ENCODE measurements at regions not wholly inside any gene's neighbourhood (a gene's known extent, or its start where the extent isn't known, plus 50 kb on each side); places are given as distances from the start of the nearest gene placed in this dataset.

DNA sequence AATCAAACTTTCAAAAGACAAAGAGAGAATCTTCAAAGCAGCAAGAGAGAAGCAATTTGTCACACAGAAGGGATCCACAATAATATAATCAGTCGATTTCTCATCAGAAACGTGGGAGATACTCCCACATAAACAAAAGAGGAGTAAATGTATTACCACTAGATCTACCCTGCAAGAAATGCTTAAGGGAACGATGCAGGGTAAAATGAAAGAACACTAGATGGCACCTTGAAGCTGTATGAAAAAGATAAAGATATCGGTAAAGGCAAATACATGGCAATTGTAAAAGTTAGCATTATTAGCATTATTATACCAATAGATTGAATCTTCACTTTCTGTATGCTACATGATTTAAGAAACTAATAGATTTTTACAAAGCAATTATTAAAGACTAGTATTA, 677.0 kb downstream of the SUCLG1 start:
- TF ChIP-seq, protein P1, sequence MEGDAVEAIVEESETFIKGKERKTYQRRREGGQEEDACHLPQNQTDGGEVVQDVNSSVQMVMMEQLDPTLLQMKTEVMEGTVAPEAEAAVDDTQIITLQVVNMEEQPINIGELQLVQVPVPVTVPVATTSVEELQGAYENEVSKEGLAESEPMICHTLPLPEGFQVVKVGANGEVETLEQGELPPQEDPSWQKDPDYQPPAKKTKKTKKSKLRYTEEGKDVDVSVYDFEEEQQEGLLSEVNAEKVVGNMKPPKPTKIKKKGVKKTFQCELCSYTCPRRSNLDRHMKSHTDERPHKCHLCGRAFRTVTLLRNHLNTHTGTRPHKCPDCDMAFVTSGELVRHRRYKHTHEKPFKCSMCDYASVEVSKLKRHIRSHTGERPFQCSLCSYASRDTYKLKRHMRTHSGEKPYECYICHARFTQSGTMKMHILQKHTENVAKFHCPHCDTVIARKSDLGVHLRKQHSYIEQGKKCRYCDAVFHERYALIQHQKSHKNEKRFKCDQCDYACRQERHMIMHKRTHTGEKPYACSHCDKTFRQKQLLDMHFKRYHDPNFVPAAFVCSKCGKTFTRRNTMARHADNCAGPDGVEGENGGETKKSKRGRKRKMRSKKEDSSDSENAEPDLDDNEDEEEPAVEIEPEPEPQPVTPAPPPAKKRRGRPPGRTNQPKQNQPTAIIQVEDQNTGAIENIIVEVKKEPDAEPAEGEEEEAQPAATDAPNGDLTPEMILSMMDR (conservative IDR thresholded peaks at IDR 0.05; ENCODE audit: low read depth, low read length), result no peak
- TF ChIP-seq EZH2 (IDR thresholded peaks at IDR 0.05; ENCODE audit: borderline replicate concordance, low read depth, low read length, poor library complexity, severe bottlenecking), result no peak
- intact Hi-C loops (cut with micrococcal nuclease; ENCODE audit: unreplicated experiment), result no loop called here
- Histone ChIP-seq H3K27ac (ENCODE audit: low read depth, low read length, poor library complexity, severe bottlenecking) (no peak overlapping the region), H3K9me3 (ENCODE audit: low read depth, low read length, poor library complexity, severe bottlenecking) (peaks cover 11% of the 10 kb centered on the region), H3K4me3 (ENCODE audit: low read depth, low read length, poor library complexity, severe bottlenecking) (no peak overlapping the region), H3K36me3 (ENCODE audit: insufficient read depth, low read length, poor library complexity, severe bottlenecking) (no peaks in the 10 kb centered on the region), H3K4me1 (ENCODE audit: insufficient read depth, low read length, poor library complexity, severe bottlenecking) (no peaks in the 10 kb centered on the region), H3K27me3 (replicated peaks; ENCODE audit: insufficient read depth, low read depth, low read length, poor library complexity) (no peaks in the 10 kb centered on the region)
- DNase-seq (ENCODE audit: low spot score), result no peak
- BruUV-seq (replicated peaks), result no TSS peak
- ChIA-PET POLR2A (ENCODE audit: low non-redundant PET) (no interaction called here), CTCF (no interaction called here)

DNA sequence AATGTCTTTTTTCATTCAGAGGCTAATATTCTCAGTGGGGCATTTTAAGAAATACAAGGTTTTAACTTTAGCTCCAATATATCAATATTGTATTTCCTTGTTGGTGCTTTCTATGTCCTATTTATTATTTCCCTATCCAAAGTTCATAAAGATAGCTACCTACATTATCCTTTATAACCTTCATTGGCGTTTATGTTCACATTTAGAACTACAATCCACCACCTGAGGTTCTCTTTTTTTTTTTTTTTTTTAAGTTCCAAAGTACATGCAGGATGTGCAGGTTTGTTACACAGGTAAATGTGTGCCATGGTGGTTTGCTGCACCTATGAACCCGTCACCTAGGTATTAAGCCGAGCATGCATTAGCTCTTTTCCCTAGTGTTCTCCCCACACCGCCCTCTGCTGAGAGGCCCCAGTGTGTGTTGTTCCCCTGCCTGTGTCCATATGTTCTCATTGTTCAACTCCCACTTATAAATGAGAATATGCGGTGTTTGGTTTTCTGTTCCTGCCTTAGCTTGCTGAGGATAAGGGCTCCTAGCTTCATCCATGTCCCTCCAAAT, 694.6 kb downstream of the SUCLG1 start:
- H3K27me3 ChIP-seq (replicated peaks; ENCODE audit: insufficient read depth, low read depth, low read length, poor library complexity), result no peaks in the 10 kb centered on the region
- H3K36me3 ChIP-seq (ENCODE audit: insufficient read depth, low read length, poor library complexity, severe bottlenecking), result no peaks in the 10 kb centered on the region
- ChIA-PET CTCF (no interaction called here), POLR2A (ENCODE audit: low non-redundant PET) (no interaction called here)
- no TSS peak for BruUV-seq (replicated peaks)
- peaks cover 31% of the 10 kb centered on the region for H3K9me3 ChIP-seq (ENCODE audit: low read depth, low read length, poor library complexity, severe bottlenecking)
- H3K4me1 ChIP-seq (ENCODE audit: insufficient read depth, low read length, poor library complexity, severe bottlenecking), result no peaks in the 10 kb centered on the region
- intact Hi-C loops (cut with micrococcal nuclease; ENCODE audit: unreplicated experiment), result no loop called here
- TF ChIP-seq, protein P1 (conservative IDR thresholded peaks at IDR 0.05; ENCODE audit: low read depth, low read length), result no peak
- TF ChIP-seq EZH2 (IDR thresholded peaks at IDR 0.05; ENCODE audit: borderline replicate concordance, low read depth, low read length, poor library complexity, severe bottlenecking), result no peak
- H3K4me3 ChIP-seq (ENCODE audit: low read depth, low read length, poor library complexity, severe bottlenecking), result no peak overlapping the region
- H3K27ac ChIP-seq (ENCODE audit: low read depth, low read length, poor library complexity, severe bottlenecking), result no peak overlapping the region
- DNase-seq (ENCODE audit: low spot score), result no peak

DNA sequence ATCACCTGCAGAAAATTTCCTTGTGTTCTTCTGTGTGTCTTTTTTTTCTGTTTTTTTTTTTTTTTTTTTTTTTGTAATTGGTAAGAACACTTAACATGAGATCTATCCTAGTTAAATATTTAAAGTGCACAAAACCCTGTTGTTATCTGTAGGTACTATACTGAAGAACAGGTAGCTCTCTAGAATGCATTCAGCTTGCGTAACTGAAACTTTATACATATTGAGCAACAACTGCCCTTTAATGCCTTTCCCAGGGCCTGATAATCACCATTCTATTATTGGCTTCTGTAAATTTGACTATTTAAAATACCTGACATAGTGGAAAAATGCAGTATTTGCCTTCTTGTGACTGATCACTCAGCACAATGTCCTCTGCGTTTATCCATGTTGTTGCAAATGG, 701.8 kb downstream of the SUCLG1 start:
- Histone ChIP-seq H3K27me3 (replicated peaks; ENCODE audit: insufficient read depth, low read depth, low read length, poor library complexity) (no peaks in the 10 kb centered on the region), H3K36me3 (ENCODE audit: insufficient read depth, low read length, poor library complexity, severe bottlenecking) (no peaks in the 10 kb centered on the region), H3K4me1 (ENCODE audit: insufficient read depth, low read length, poor library complexity, severe bottlenecking) (no peaks in the 10 kb centered on the region), H3K4me3 (ENCODE audit: low read depth, low read length, poor library complexity, severe bottlenecking) (no peak overlapping the region), H3K9me3 (ENCODE audit: low read depth, low read length, poor library complexity, severe bottlenecking) (peaks cover 37% of the 10 kb centered on the region), H3K27ac (ENCODE audit: low read depth, low read length, poor library complexity, severe bottlenecking) (no peak overlapping the region)
- BruUV-seq (replicated peaks), result no TSS peak
- ChIA-PET CTCF (no interaction called here), POLR2A (ENCODE audit: low non-redundant PET) (no interaction called here)
- TF ChIP-seq, protein P1 (conservative IDR thresholded peaks at IDR 0.05; ENCODE audit: low read depth, low read length), result no peak
- intact Hi-C loops (cut with micrococcal nuclease; ENCODE audit: unreplicated experiment), result no loop called here
- DNase-seq (ENCODE audit: low spot score), result no peak

Measured in A673 (cell line).